HG03066 (cell line): ENCODE measurements at regions not wholly inside any gene's neighbourhood (a gene's known extent, or its start where the extent isn't known, plus 50 kb on each side); places are given as distances from the start of the nearest gene placed in this dataset.

Experiments
- ATAC-seq: cut with Tn5 transposase; IDR thresholded peaks from one replicate; pipeline ENCODE4 v1.9.1; 2021; ENCODE audit warnings: low read depth; ENCODE audit not compliant: unreplicated experiment

GRCh38 chr10:1944487-1944886 lies 207.2 kb upstream of the ADARB2 start:
- no peak for ATAC-seq

DNA sequence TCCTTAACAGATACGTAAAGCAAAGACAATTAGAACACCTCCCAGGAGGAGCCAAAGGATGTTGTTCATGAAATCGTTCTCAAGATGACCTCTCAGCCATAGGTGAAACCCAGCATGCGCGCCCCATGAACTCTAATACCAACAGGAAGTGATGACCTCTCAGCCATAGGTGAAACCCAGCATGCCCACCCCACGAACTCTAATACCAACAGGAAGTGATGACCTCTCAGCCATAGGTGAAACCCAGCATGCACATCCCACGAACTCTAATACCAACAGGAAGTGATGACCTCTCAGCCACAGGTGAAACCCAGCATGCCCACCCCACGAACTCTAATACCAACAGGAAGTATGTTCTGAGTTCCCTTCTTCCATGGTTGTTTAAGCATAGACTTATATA lies 205.2 kb upstream of the ADARB2 start:
- ATAC-seq = no peak

- no peak for ATAC-seq
These were observed 201.7 kb upstream of the ADARB2 start for GRCh38 chr10:1939016-1939415.

DNA sequence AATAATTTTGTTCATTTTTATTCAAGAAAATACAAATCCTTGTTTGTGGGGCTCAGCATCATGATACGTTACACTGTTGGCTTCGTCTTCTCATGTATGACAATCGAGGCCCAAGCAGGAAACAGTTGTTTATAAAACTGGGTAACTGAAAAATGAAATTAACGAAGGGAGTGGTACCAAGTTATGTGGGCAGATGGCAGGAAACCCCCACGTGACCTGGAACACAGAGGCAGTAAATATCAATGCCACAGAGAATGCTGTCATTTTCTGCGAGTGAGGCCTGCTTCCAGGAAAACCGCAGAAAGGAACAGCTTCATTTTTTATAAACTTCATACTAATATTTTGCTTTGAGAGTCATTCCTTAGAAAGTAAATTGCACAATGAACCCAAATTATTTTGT lies 201.0 kb upstream of the ADARB2 start:
- no peak for ATAC-seq

GRCh38 chr10:1935912-1936311 lies 198.6 kb upstream of the ADARB2 start:
- ATAC-seq = no peak

GRCh38 chr10:1933215-1933614 lies 195.9 kb upstream of the ADARB2 start:
- no peak for ATAC-seq

GRCh38 chr10:1932692-1933094 lies 195.4 kb upstream of the ADARB2 start:
- no peak for ATAC-seq

- no peak for ATAC-seq
These were observed 191.3 kb upstream of the ADARB2 start for GRCh38 chr10:1928606-1929005.

DNA sequence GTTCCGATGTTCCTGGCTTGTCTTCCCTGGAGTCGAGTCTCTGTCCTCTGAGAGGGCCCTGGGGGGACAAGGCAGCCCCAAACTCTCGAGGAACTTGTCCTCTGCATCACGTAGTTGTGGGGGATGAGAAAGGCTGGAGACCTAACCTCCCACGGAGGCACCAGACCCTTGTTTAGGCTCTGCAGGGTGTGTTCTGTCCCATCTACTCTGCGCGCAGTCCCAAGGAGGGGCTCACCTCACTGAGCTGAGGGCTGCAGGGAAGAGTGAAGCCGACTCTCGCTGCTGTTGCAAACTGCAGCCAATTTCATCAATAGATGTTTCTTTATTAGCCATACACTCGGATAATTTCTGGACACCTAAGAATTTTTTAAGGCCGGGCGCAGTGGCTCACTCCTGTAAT lies 186.7 kb upstream of the ADARB2 start:
- ATAC-seq = no peak

- ATAC-seq = no peak
These were observed 186.3 kb upstream of the ADARB2 start for GRCh38 chr10:1923586-1923985.

GRCh38 chr10:1920941-1921340 lies 183.6 kb upstream of the ADARB2 start:
- ATAC-seq = no peak

- no peak for ATAC-seq
These were observed 182.8 kb upstream of the ADARB2 start for GRCh38 chr10:1920127-1920526.

DNA sequence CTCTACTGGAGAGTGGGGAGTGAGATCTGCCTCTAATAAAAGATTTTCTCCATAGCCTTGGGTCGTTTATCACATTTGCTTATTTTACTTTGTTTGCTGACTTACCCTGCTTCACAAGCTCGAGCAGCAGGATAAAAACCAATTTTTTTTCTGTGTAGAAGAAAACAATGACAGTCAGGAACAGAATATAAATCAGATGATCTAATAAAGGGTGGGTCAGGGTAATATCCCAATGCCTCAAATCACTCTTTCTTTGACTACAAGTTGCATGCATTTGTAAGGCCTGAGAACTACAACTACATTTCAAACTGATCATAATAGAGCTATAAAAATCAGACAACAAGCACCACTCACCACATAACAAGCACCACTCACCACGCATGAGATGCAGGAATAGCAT lies 174.4 kb upstream of the ADARB2 start:
- no peak for ATAC-seq

- ATAC-seq = no peak
These were observed 166.7 kb upstream of the ADARB2 start for GRCh38 chr10:1903982-1904381.

DNA sequence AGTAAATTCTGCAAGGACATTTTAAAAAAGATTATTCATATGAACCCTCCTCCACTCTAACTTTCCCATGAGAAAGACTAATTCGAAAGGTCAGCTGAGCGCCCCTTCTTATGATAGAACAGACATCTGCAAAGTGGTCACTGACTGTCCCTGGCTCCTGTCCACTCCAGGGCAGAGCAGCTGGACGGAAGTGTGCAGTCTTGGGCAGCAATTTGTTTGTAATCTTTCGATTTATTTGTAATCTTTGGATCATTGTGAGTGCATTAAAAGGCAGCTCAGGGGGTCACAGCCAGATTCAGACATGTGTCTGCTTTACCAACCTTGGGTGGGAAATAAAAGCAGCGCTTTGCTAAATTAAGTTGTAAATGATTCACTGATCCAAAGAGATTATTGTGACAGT lies 158.8 kb upstream of the ADARB2 start:
- no peak for ATAC-seq

GRCh38 chr10:1895691-1896090 lies 158.4 kb upstream of the ADARB2 start:
- no peak for ATAC-seq

- no peak for ATAC-seq
These were observed 157.6 kb upstream of the ADARB2 start for GRCh38 chr10:1894912-1895311.

DNA sequence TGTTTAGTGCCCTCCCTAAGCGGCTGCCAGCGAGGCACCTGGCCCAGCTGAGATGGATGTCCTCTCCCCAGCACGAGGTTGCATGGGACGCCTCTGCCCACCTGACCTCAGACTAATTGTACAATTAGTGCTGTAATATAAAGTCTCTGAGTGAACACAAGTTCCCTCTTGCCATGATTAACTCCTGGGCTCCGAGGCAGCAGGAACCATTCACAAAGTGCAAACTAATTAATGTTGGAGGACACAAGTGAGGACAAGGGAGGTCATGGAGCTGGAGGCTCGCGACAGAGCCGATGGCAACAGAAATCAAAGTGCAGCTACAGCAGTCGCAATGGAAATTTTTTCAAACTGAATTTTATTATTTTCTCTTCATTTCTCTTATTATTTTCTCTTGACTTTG lies 156.6 kb upstream of the ADARB2 start:
- ATAC-seq = no peak

DNA sequence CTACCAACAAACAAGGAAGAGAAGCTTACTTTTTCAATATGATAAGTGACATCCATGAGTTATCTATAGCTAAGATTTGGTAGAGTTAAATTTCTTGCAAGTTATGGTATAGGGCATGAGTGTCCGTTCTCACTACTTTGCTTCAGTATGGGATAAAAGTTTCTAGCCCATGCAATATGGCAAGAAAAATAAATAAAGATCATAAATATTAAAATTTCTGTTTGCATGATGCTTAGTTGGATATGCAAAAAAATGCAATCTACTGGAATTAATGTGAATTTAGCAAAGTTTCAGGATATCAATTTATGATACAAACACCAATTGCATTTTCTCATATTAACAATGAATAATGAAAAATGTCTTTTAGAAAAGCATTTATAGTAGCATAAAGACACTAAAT lies 148.7 kb upstream of the ADARB2 start:
- no peak for ATAC-seq

- ATAC-seq = no peak
These were observed 145.4 kb upstream of the ADARB2 start for GRCh38 chr10:1882728-1883127.

DNA sequence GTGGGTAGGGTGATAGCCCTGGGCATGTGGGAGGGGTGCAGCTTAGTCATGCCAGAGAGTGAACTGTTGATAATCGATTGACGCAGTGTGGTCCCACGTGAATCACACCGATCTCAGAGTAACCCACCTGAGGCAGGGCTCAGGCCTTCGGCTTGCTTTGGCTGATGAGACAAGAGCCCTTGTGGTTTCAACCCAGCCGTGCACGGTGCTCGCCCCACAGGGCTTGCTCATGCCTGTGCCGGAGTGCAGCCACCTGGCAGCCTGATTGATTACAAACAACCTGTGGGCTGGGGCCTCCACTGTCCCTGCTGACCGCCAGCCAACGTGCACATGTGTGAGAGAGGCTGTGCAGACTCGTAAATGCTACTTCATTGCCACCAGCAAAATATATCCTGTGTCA lies 144.9 kb upstream of the ADARB2 start:
- ATAC-seq = no peak

DNA sequence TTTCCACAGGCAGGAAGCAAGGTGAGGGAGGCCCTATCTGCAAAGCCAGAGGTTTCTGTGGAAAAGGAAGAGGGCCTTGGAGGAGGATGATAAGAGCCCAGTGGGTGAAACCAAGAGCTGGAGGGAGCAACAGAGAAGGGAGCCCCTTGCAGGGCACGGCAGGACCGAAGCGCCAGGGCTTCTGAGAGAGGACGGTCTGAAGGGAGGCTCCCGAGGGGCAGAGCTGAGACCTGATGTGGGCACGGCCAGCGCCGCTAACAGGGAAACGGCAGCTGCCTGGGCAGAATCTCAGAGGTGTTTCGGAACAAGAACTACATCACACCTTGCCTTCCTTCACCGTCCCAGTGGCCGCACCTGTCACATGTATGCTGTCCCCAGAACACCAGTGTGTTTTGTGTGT lies 144.3 kb upstream of the ADARB2 start:
- ATAC-seq = no peak

DNA sequence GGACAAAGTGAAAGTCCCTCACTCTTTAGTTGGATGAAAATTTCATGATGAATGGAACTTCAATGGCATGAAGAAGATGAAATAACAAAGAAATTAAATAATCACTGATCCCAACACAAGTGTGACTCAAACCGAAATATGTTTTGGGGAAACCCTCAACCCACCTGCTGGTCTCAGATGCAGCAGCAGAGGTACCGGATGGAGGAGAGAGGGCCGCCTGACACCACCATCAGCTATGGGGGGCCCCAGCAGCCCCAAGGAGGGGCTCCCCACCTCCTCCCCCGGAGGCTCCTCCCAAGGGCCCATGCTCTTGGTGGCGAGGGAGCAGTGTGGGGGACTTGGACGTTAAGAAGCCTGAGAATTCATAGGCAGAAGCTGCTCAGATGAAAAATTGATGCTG lies 137.2 kb upstream of the ADARB2 start:
- ATAC-seq = no peak
